GM23248 (cell line): ENCODE measurements at regions not wholly inside any gene's neighbourhood (a gene's known extent, or its start where the extent isn't known, plus 50 kb on each side); places are given as distances from the start of the nearest gene placed in this dataset.
"Not testable (repeated sequence)": the region's sequence is repeated elsewhere in the genome, so short reads cannot be mapped to it uniquely, and the experiment has no call there.

Source experiments
- EZH2 ChIP-seq: fragments of 200-600 bp; sonication (generic); IDR thresholded peaks from 2 replicates; pipeline ENCODE4 v1.6.1; 2018; ENCODE audit warnings: antibody characterized with exemption, mild to moderate bottlenecking; ENCODE audit not compliant: insufficient read depth, poor library complexity, severe bottlenecking
- EZH2phosphoT487 ChIP-seq: fragments of 200-600 bp; sonication (generic); IDR thresholded peaks from 2 replicates; pipeline ENCODE4 v1.6.1; 2018; ENCODE audit warnings: antibody characterized with exemption, moderate library complexity, mild to moderate bottlenecking, low read depth; ENCODE audit not compliant: insufficient read depth

DNA sequence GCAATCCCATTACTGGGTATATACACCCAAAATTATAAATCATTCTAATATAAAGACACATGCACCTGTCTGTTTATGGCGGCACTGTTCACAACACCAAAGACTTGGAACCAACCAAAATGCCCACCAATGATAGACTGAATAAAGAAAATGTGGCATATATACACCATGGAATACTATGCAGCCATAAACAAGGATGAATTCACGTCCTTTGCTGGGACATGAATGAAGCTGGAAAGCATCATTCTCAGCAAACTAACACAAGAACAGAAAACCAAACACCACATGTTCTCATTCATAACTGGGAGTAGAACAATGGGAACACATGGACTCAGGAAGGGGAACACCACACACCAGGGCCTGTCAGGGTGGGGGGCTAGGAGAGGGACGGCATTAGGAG lies 633.2 kb upstream of the DEFB115 start:
- TF ChIP-seq EZH2, EZH2phosphoT487: not testable (repeated sequence)
